K562 (cell line): ENCODE measurements at regions not wholly inside any gene's neighbourhood (a gene's known extent, or its start where the extent isn't known, plus 50 kb on each side); places are given as distances from the start of the nearest gene placed in this dataset.

ENCODE experiments used
- ATAC-seq: fragments of 200-7000 bp; cut with Tn5 transposase; 3 replicates; pipeline ENCODE4 v1.9.1; 2020; ENCODE audit warnings: moderate library complexity
- BruUV-seq: library from RNA; stranded (reverse); fragments of 400-500 nt; replicated peaks from 2 replicates; lab custom pipeline; 2021; lab: Mats Ljungman, UMichigan
- CTCF ChIA-PET: fragments of 300-600 bp; formaldehyde crosslinking; extraction: SDS; loops from one replicate; lab custom pipeline; 2021; ENCODE audit warnings: low intra/inter-chr PET ratio; lab: Yijun Ruan, JAX
- POLR2A ChIA-PET: fragments of 300-600, 350-650 bp; sonication (Branson Sonifier 250); formaldehyde crosslinking; extraction: SDS; loops from one replicate; lab custom pipeline; 2021; ENCODE audit warnings: antibody characterized with exemption, inconsistent platforms; lab: Yijun Ruan, JAX
- DNase-seq, 4 experiments: peaks; one replicate each; pipeline versions ENCODE4 v3.0.0 to v3.0.0-alpha.2; 2011 to 2018; ENCODE audit warnings: low spot score in 3 of 4, mixed read lengths in 3 of 4; ENCODE audit errors: extremely low read depth in 1 of 4
- FAIRE-seq: peaks from 2 replicates; lab custom pipeline; 2011; peaks lifted over from hg19 to GRCh38; lab: Jason Lieb, UNC
- H2AFZ ChIP-seq: 2 replicates; pipeline ENCODE4 v1.6.0; 2011; ENCODE audit warnings: low read depth, low read length, control low read depth, inconsistent platforms
- H3K27ac ChIP-seq: fragments of 200-600 bp; 3 replicates; pipeline ENCODE4 v1.8.0; 2011; ENCODE audit warnings: low read depth, mild to moderate bottlenecking, control low read depth, inconsistent platforms, low read length, moderate library complexity, mixed read lengths; ENCODE audit errors: extremely low read depth
- H3K27me3 ChIP-seq, 2 experiments: fragments of 300-600 bp in 1 of 2; 2 replicates in 1 of 2; 3 replicates in 1 of 2; pipeline versions ENCODE4 v1.6.0 to v1.8.0; 2011; ENCODE audit warnings: inconsistent platforms in 2 of 2, low read length in 2 of 2, mild to moderate bottlenecking in 1 of 2, mixed read lengths in 1 of 2, moderate library complexity in 1 of 2; ENCODE audit not compliant: control insufficient read depth in 2 of 2, insufficient read depth in 2 of 2
- H3K36me3 ChIP-seq: fragments of 300-600 bp; 3 replicates; pipeline ENCODE4 v1.8.0; 2011; ENCODE audit warnings: mild to moderate bottlenecking, low read length, inconsistent platforms; ENCODE audit not compliant: control insufficient read depth, insufficient read depth
- H3K4me1 ChIP-seq, 2 experiments: fragments of 200-600 bp in 1 of 2; replicated peaks in 1 of 2; 2 replicates in 1 of 2; 3 replicates in 1 of 2; pipeline versions ENCODE4 v1.5.1 to v1.8.0; 2011; ENCODE audit warnings: inconsistent platforms in 2 of 2, low read length in 2 of 2, mild to moderate bottlenecking in 1 of 2, mixed read lengths in 1 of 2, moderate library complexity in 1 of 2; ENCODE audit not compliant: control insufficient read depth in 2 of 2, insufficient read depth in 2 of 2
- H3K4me2 ChIP-seq: 2 replicates; pipeline ENCODE4 v1.6.1; 2011; ENCODE audit warnings: low read length, control low read depth, inconsistent platforms, mixed read lengths; ENCODE audit not compliant: insufficient read depth
- H3K4me3 ChIP-seq: fragments of 200-600 bp; sonication (generic), shearing (Covaris generic); 2 replicates; pipeline ENCODE4 v1.5.1; 2016; ENCODE audit warnings: control low read depth, inconsistent platforms
- H3K79me2 ChIP-seq: fragments of 200-600 bp; 3 replicates; pipeline ENCODE4 v1.8.0; 2011; ENCODE audit warnings: low read length, inconsistent platforms; ENCODE audit not compliant: control insufficient read depth, insufficient read depth
- H3K9ac ChIP-seq, 2 experiments: 2 replicates each; pipeline versions ENCODE4 v1.6.0 to v1.6.1; 2011; ENCODE audit warnings: low read depth in 2 of 2, low read length in 2 of 2, control low read depth in 1 of 2, inconsistent platforms in 1 of 2, mild to moderate bottlenecking in 1 of 2, mixed read lengths in 1 of 2; ENCODE audit not compliant: insufficient read depth in 1 of 2
- H3K9me1 ChIP-seq: one replicate; pipeline ENCODE4 v1.6.0; 2011; ENCODE audit warnings: inconsistent platforms, mild to moderate bottlenecking, low read length, moderate library complexity; ENCODE audit not compliant: control insufficient read depth, insufficient read depth
- H3K9me3 ChIP-seq: replicated peaks from 2 replicates; pipeline ENCODE4 v1.5.1; 2011; ENCODE audit warnings: low read depth, low read length, inconsistent platforms; ENCODE audit not compliant: control insufficient read depth, insufficient read depth
- H4K20me1 ChIP-seq: replicated peaks from 2 replicates; pipeline ENCODE4 v1.6.1; 2011; ENCODE audit warnings: low read length, inconsistent platforms, mixed read lengths; ENCODE audit not compliant: control insufficient read depth, insufficient read depth
- CREB5 ChIP-seq: fragments of 250-450 bp; sonication (Bioruptor Pico); IDR thresholded peaks from 2 replicates; pipeline ENCODE4 v1.5.0; 2020; ENCODE audit warnings: mild to moderate bottlenecking
- EP300 ChIP-seq: IDR thresholded peaks from 2 replicates; pipeline ENCODE4 v1.6.1; 2012; ENCODE audit warnings: low read length, improper control_type of control experiment
- FOXA3 ChIP-seq, 2 experiments: fragments of 450-650 bp in 1 of 2; sonication (generic) in 1 of 2; formaldehyde crosslinking; IDR thresholded peaks in 1 of 2; conservative IDR thresholded peaks in 1 of 2; 2 replicates each; pipeline versions ENCODE4 v1.4.0 to v1.8.0; 2020 to 2022; ENCODE audit warnings: mild to moderate bottlenecking in 2 of 2, missing genetic modification reagents in 1 of 2
- HOMEZ ChIP-seq: fragments of 250-450 bp; sonication (Bioruptor Pico); IDR thresholded peaks from 2 replicates; pipeline ENCODE4 v1.4.0; 2020; ENCODE audit warnings: mild to moderate bottlenecking, moderate library complexity
- NR0B1 ChIP-seq: fragments of 450-650 bp; IDR thresholded peaks from one replicate; pipeline ENCODE4 v1.6.1; 2018; ENCODE audit warnings: mild to moderate bottlenecking, moderate library complexity; ENCODE audit not compliant: partially characterized antibody
- NR1H2 ChIP-seq: sonication (generic); formaldehyde crosslinking; IDR thresholded peaks from 2 replicates; pipeline ENCODE4 v1.4.0; 2020; ENCODE audit warnings: mild to moderate bottlenecking, missing genetic modification reagents
- SMARCB1 ChIP-seq: IDR thresholded peaks from 2 replicates; pipeline ENCODE4 v1.6.1; 2011; ENCODE audit warnings: improper control_type of control experiment, low read depth; ENCODE audit not compliant: insufficient read length
- ZFP1 ChIP-seq: fragments of 450-650 bp; formaldehyde crosslinking; IDR thresholded peaks from 2 replicates; pipeline ENCODE4 v1.4.0; 2020; ENCODE audit warnings: mild to moderate bottlenecking, mixed read lengths
- ZNF445 ChIP-seq: fragments of 250-450 bp; sonication (Bioruptor Pico); IDR thresholded peaks from 2 replicates; pipeline ENCODE4 v1.4.0; 2020; ENCODE audit warnings: low read depth, mild to moderate bottlenecking, moderate library complexity
- ZNF512 ChIP-seq: IDR thresholded peaks from 2 replicates; pipeline ENCODE4 v1.6.1; 2016; ENCODE audit warnings: missing genetic modification characterization, missing compliant biosample characterization
- WGBS: fragments of 100-300 bp; shearing (Covaris generic); methylation state at CpG from one replicate; pipeline ENCODE4 v1.1.6; 2016; ENCODE audit warnings: low coverage, mixed read lengths; ENCODE audit not compliant: insufficient coverage; ENCODE audit errors: missing lambda C conversion rate; 5-methylcytosine and 5-hydroxymethylcytosine counted together
- in situ Hi-C: fragments of 300-500 bp; cut with MboI; formaldehyde crosslinking; loops from 4 replicates; pipeline ENCODE4 v1.15.0; 2018; ENCODE audit warnings: inconsistent platforms, mixed read lengths
- intact Hi-C: fragments of 100-400 bp; cut with micrococcal nuclease; formaldehyde crosslinking; loops from 2 replicates; pipeline ENCODE4 v1.14.2; 2022

- H3K27ac ChIP-seq = no peak overlapping the region
- H4K20me1 ChIP-seq = no peaks in the 10 kb centered on the region
- TF ChIP-seq FOXA3 (CRISPR knock-in tag; conservative IDR thresholded peaks at IDR 0.05 in 1 of 2, IDR thresholded peaks at IDR 0.05 in 1 of 2) = no peak
- TF ChIP-seq HOMEZ (CRISPR knock-in tag) = no peak
- no peaks in the 10 kb centered on the region for H3K9me3 ChIP-seq
- H2AFZ ChIP-seq = no peak overlapping the region
- no peak for FAIRE-seq
- in situ Hi-C loops (no loop called here), intact Hi-C loops (no loop called here)
- no peak overlapping the region for H3K4me2 ChIP-seq
- CTCF ChIA-PET = no interaction called here
- no peak for DNase-seq
- no peaks in the 10 kb centered on the region for H3K36me3 ChIP-seq
- POLR2A ChIA-PET = interaction anchor here (0.6 to 0.7 kb wide), 2 partner anchors 151 to 741 kb away, joined by 3 to 4 read pairs; no protein-coding TSS in a partner anchor
- no peaks in the 10 kb centered on the region for H3K79me2 ChIP-seq
- H3K4me1 ChIP-seq = no peaks in the 10 kb centered on the region
- H3K27me3 ChIP-seq = peaks cover 12 to 54% of the 10 kb centered on the region in 2 experiments; a peak in 4 of 5 replicates
- BruUV-seq = no TSS peak
- WGBS = 0% methylated on average over 2 of the region's 2 CpGs
- ATAC-seq = no peak
- no peak overlapping the region for H3K4me3 ChIP-seq
- no peak overlapping the region for H3K9ac ChIP-seq
- H3K9me1 ChIP-seq = no peaks in the 10 kb centered on the region
Measured at GRCh38 chr9:113648048-113648447, 184.5 kb downstream of the RGS3 start.

- no peaks in the 10 kb centered on the region for H3K79me2 ChIP-seq
- no peak overlapping the region for H2AFZ ChIP-seq
- no peaks in the 10 kb centered on the region for H3K9me3 ChIP-seq
- no peaks in the 10 kb centered on the region for H3K36me3 ChIP-seq
- in situ Hi-C loops (no loop called here), intact Hi-C loops (no loop called here)
- ATAC-seq (no peak), FAIRE-seq (no peak), DNase-seq (no peak)
- no TSS peak for BruUV-seq
- no peaks in the 10 kb centered on the region for H3K4me1 ChIP-seq
- 7% methylated on average over 7 of the region's 7 CpGs for WGBS
- POLR2A ChIA-PET = interaction anchor here (0.6 kb wide), 1 partner anchor 152 kb away, joined by 3 read pairs; no protein-coding TSS in a partner anchor
- H4K20me1 ChIP-seq = no peaks in the 10 kb centered on the region
- H3K4me3 ChIP-seq = no peak overlapping the region
- H3K9me1 ChIP-seq = no peaks in the 10 kb centered on the region
- CTCF ChIA-PET = no interaction called here
- no peak overlapping the region for H3K4me2 ChIP-seq
- peaks cover 12 to 54% of the 10 kb centered on the region in 2 experiments; a peak in 4 of 5 replicates for H3K27me3 ChIP-seq
- no peak overlapping the region for H3K9ac ChIP-seq
- no peak overlapping the region for H3K27ac ChIP-seq
- no peak for TF ChIP-seq NR1H2 (CRISPR knock-in tag)
- no peak for TF ChIP-seq ZNF445 (CRISPR knock-in tag)
- TF ChIP-seq ZFP1 = no peak
- no peak for TF ChIP-seq EP300
- TF ChIP-seq NR0B1 = no peak
- no peak for TF ChIP-seq CREB5 (CRISPR knock-in tag)
- no peak for TF ChIP-seq SMARCB1
- TF ChIP-seq ZNF512 = no peak
Measured at GRCh38 chr9:113648586-113648985, 185.1 kb downstream of the RGS3 start.
